ENCODE measurements at regions not wholly inside any gene's neighbourhood (a gene's known extent, or its start where the extent isn't known, plus 50 kb on each side); places are given as distances from the start of the nearest gene placed in this dataset.

DNA sequence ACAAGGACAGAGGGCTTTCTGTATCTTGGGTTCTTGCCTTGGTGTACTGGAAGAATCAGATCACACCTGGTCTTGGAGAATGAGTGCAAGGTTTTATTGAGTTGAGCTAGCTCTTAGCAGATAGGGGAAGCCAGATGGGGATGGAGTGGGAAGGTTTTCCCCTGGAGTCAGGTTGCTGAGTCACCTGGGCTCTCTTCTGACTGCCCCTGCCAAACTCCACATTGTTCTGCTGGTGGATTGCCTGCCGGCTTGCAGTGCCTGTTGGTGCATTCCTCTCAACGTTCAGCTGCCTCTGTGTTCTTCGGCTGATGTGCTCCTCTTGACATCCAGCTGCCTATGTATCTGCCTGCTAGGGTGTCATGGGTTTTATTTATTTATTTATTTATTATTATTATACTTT, 1431.1 kb downstream of the CDH8 start:
- TF ChIP-seq CHD2 (IDR thresholded peaks at IDR 0.05; ENCODE audit: low read length, partially characterized antibody) (no peak), EP300 (IDR thresholded peaks at IDR 0.05; ENCODE audit: borderline replicate concordance in 1 of 2, low read depth in 1 of 2, low read length in 1 of 2) (no peak), ELF1 (IDR thresholded peaks at IDR 0.05) (no peak), JUND (IDR thresholded peaks at IDR 0.05) (no peak), POLR2AphosphoS5 (IDR thresholded peaks at IDR 0.05; ENCODE audit: low read depth, low read length) (no peak), SIN3A (IDR thresholded peaks at IDR 0.05; ENCODE audit: borderline replicate concordance, low read depth, low read length) (no peak)
- TF ChIP-seq, protein P1, sequence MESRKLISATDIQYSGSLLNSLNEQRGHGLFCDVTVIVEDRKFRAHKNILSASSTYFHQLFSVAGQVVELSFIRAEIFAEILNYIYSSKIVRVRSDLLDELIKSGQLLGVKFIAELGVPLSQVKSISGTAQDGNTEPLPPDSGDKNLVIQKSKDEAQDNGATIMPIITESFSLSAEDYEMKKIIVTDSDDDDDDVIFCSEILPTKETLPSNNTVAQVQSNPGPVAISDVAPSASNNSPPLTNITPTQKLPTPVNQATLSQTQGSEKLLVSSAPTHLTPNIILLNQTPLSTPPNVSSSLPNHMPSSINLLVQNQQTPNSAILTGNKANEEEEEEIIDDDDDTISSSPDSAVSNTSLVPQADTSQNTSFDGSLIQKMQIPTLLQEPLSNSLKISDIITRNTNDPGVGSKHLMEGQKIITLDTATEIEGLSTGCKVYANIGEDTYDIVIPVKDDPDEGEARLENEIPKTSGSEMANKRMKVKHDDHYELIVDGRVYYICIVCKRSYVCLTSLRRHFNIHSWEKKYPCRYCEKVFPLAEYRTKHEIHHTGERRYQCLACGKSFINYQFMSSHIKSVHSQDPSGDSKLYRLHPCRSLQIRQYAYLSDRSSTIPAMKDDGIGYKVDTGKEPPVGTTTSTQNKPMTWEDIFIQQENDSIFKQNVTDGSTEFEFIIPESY (IDR thresholded peaks at IDR 0.05; ENCODE audit: borderline replicate concordance, low read depth): no peak
- TF ChIP-seq, protein P2, sequence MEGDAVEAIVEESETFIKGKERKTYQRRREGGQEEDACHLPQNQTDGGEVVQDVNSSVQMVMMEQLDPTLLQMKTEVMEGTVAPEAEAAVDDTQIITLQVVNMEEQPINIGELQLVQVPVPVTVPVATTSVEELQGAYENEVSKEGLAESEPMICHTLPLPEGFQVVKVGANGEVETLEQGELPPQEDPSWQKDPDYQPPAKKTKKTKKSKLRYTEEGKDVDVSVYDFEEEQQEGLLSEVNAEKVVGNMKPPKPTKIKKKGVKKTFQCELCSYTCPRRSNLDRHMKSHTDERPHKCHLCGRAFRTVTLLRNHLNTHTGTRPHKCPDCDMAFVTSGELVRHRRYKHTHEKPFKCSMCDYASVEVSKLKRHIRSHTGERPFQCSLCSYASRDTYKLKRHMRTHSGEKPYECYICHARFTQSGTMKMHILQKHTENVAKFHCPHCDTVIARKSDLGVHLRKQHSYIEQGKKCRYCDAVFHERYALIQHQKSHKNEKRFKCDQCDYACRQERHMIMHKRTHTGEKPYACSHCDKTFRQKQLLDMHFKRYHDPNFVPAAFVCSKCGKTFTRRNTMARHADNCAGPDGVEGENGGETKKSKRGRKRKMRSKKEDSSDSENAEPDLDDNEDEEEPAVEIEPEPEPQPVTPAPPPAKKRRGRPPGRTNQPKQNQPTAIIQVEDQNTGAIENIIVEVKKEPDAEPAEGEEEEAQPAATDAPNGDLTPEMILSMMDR (IDR thresholded peaks at IDR 0.05): no peak
- TF ChIP-seq, protein P3, sequence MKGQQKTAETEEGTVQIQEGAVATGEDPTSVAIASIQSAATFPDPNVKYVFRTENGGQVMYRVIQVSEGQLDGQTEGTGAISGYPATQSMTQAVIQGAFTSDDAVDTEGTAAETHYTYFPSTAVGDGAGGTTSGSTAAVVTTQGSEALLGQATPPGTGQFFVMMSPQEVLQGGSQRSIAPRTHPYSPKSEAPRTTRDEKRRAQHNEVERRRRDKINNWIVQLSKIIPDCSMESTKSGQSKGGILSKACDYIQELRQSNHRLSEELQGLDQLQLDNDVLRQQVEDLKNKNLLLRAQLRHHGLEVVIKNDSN (IDR thresholded peaks at IDR 0.05; ENCODE audit: borderline replicate concordance, low read depth): no peak

All from SK-N-SH (cell line).